Left renal pelvis (tissue), 4 donors: ENCODE measurements at regions not wholly inside any gene's neighbourhood (a gene's known extent, or its start where the extent isn't known, plus 50 kb on each side); places are given as distances from the start of the nearest gene placed in this dataset.

Experiments
- DNase-seq, 4 donors: peaks; one replicate each; pipeline ENCODE4 v3.0.0-alpha.2; 2013; ENCODE audit warnings: low read depth in 4 of 4, low spot score in 3 of 4

GRCh38 chr2:12795851-12796250, 79.1 kb downstream of the TRIB2 start:
- no peak for DNase-seq

DNA sequence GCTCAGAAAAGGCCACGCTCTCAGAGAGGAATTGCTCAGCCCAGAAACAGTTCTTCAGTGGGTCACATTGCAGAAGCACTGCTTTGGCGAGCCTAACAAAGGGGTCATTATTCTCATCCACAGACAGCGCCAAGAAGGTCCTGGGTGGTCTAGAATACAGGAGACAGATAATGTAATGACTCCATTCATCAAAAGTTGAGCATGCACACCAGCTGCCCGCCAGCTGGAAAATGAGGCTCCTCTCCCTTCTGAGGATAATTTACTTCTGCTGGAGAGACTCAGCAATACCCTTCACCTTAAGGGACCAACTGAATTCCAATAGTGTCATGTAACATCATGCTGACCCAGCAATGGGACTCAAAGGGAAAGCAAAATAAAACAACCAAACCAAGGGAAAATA, 79.9 kb downstream of the TRIB2 start:
- peak in 3 of 4 donors; percentile 52 to 66 (median 53) for DNase-seq

- no peak for DNase-seq
Measured at GRCh38 chr2:12797815-12798214, 81.1 kb downstream of the TRIB2 start.

- DNase-seq: no peak
Measured at GRCh38 chr2:12803607-12804006, 86.9 kb downstream of the TRIB2 start.

GRCh38 chr2:12804091-12804856, 87.5 kb downstream of the TRIB2 start:
- no peak for DNase-seq

DNA sequence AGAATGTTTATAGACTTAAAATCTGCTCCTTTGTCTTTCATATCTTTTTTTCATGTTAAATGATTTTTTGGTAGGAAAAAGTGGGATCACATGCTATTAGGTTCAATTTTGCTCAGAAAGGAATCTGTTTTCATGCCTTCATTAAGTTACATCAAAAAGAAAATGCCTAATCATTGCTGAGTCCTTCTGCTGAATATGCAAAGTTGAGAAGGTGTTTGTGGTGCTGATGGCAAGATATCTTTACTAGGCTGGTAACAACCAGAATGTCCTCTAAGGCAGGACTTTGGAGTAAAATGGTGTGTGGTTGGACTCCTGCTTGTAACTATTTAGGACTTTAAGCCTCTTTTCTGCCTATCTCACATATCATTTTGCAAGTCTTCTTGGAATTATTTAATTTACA, 88.3 kb downstream of the TRIB2 start:
- no peak for DNase-seq

DNA sequence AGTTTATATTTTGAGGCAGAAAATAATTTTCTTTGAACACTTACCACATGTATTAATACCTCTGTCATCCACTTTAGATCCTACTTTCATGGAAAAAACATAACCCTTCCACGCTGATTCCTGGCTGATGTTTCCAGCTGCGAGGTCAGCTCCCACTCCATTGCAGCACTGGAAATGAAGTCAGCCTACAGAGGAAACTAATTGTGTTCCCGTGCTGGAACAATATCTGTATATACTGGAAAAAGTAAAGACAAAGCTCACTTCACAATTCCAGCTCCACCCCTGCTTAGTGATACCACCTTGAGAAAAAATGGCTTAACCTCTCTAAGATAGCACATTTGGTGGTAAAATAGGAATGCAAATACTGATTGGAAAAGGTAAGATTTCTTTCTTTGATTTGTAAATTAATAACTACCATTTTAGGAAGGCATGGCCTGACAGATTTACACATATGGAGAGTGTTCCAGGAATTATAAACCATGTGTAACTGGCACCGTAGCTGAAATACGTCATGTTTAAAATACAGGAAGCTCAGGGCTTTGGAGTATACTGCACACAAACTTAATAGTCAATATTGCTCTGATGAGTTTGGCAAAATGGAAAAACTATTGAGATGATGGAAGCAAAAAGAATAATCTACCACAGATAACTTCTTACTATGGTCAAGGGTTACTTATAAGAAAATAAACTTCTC, 90.0 kb downstream of the TRIB2 start:
- no peak for DNase-seq

- no peak for DNase-seq
Measured at GRCh38 chr2:12807907-12808810, 91.4 kb downstream of the TRIB2 start.

DNA sequence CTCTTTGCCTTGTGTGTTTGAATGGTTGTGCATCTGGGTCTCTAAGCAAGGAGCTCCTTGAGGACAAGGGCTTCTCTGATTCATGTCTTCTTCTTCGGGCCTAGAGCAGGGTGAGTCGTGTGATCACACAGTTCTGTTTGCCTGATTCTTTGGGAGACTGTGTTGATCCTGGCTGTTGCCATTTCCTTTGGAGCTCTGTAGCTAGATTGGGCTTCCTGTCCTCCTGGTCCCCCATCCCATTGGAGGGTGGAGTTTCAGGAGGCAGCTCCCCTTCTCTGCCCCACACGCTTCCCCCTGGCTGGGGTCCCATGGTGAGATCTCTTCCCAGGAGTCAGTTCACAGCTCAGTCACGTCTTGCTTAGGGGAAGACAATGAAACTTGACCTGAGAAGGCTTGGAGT, 92.8 kb downstream of the TRIB2 start:
- no peak for DNase-seq

GRCh38 chr2:12811916-12812315, 95.2 kb downstream of the TRIB2 start:
- DNase-seq: no peak

DNA sequence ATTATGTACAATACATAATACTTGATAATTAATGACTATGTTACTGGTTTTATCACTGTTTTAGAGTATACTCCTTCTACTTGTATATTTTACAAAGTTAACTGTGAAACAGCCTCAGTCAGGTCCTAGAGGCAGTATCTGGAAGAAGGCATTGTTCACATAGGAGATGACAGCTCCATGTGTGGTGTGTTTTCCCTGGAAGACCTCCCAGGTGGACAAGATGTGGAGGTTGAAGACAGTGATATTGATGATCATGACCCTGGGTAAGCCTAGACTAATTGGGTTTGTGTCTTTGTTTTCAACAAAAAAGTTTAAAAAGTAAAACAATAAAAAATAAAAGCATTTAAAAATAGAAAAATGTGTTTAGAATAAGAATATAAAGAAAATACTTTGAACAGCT, 96.4 kb downstream of the TRIB2 start:
- no peak for DNase-seq

DNA sequence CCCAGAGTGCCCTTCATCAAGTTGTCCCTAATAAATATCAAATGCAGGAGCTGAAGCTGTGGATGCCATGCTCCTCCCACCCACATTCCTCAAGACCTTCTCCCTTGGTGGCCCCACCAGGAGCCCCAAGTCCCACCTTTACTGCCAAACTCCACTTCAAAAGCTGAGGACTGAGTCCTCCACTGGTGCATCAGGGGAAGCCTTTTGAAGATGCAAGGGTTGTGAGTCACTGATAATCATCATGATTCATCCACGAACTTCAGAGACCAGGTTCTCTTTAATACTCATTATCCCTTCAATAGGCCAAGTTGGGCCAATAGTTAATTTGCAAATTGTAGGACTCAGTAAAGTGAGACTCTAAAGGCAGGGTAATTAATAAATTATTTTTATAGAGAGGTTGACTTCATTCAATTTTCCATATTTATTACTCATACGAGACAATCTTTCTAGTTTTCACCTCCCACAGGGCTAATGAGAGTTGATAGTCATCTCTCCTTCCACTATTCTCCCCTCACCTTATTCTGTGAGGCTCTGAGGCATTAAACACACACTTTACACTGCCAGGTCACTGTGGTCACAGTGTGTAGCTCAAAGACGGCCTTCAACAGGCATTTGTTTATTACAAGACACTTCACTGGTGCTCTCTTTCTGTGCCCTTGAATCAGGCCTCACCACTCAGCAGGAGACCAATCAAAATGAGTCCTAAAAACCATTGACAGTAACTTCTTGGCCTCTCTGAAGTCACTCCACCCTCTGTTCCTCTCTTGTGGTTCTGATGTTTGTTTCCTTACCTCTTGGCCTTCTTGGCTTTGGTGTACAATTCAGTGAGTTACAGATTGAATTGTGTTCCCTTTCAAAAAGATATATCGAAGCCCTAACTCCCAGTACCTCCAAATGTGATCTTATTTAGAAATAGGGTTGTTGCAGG, 99.9 kb downstream of the TRIB2 start:
- DNase-seq: no peak

- DNase-seq: no peak
Measured at GRCh38 chr2:12817870-12818269, 101.1 kb downstream of the TRIB2 start.

DNA sequence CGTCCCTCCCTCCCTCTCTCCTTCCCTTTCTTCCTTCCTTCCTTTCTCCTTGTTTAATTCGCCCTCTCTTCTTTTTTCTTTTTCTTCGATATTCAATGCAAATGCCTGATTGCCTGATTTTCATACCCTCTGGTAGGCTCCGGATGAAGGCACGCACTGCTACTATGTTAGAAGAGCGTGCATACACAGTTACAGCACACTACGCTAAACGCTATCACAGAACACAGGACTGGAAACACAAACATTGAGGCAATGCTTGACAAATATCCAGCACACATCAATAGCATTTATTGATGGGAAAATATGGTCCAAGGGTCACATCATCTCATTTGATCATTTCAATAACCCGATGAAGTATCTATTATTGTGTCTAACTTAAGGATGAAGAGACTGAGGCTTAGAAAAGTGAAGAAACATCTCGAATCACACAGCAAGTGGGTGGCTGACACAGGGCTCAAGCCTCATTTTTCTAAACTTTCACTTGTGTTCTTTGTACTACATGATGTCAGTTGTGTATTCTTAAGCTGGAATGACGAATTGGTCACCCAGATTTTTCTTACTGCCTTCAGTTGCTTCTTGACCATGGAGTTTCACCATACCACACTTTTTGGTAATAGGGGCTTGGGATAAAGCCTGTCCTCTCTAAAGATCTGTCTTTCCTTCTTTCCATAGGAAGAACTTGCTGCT, 101.8 kb downstream of the TRIB2 start:
- no peak for DNase-seq

- DNase-seq: peak in 2 of 4 donors; percentile 50 to 51
Measured at GRCh38 chr2:12819103-12819475, 102.4 kb downstream of the TRIB2 start.

GRCh38 chr2:12819721-12820120, 103.0 kb downstream of the TRIB2 start:
- DNase-seq: no peak

- no peak for DNase-seq
Measured at GRCh38 chr2:12821656-12822055, 104.9 kb downstream of the TRIB2 start.

DNA sequence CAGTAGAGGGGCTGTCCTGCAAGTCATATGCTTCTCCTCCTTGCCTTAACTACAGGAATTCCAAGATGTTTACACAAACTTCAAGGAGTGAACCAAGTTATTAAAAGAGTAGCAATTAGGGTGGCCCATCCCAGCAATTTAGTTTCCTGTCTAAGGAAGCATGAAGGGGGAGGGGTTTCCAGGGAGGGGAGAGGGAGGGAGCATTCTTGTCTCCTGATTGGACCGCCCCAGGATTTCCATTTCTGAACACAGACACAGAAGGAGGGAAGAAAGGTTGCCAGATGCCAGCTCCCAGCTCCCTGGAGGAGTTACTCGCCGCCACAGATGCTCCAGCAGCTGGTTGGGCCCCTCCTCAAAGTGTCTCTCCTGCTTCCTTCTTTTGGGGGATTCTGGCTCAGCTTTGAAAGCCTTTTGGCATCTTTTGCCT, 107.6 kb downstream of the TRIB2 start:
- DNase-seq: peak; percentile 52 to 66 (median 56)

GRCh38 chr2:12824778-12825379, 108.1 kb downstream of the TRIB2 start:
- peak in 1 of 4 donors; percentile 18 for DNase-seq
